Activated naive CD4-positive, alpha-beta T cell treated with anti-CD3 and anti-CD28 coated beads, Interleukin-2, amount 10 ng/mL, durations not matched to agents 7 days and 5 days (primary cell): ENCODE measurements at regions not wholly inside any gene's neighbourhood (a gene's known extent, or its start where the extent isn't known, plus 50 kb on each side); places are given as distances from the start of the nearest gene placed in this dataset.
"Not testable (repeated sequence)": the region's sequence is repeated elsewhere in the genome, so short reads cannot be mapped to it uniquely, and the experiment has no call there.

ENCODE experiments used
- CTCF ChIA-PET: fragments of 350-600 bp; sonication (Branson Sonifier 250); formaldehyde crosslinking; loops from one replicate; lab custom pipeline; 2021; ENCODE audit warnings: antibody characterized with exemption; lab: Charles Lee
- DNase-seq: peaks from one replicate; pipeline ENCODE4 v3.0.0-alpha.2; 2020
- H3K27ac Mint-ChIP-seq: one replicate; pipeline ENCODE4 v1.8.0; 2021; ENCODE audit warnings: mild to moderate bottlenecking, moderate library complexity, mixed read lengths
- H3K27me3 Mint-ChIP-seq: one replicate; pipeline ENCODE4 v1.8.0; 2021; ENCODE audit warnings: mild to moderate bottlenecking, mixed read lengths
- H3K36me3 Mint-ChIP-seq: one replicate; pipeline ENCODE4 v1.8.0; 2021; ENCODE audit warnings: mixed read lengths
- H3K4me1 Mint-ChIP-seq: one replicate; pipeline ENCODE4 v1.8.0; 2021; ENCODE audit warnings: mixed read lengths
- H3K4me3 Mint-ChIP-seq: one replicate; pipeline ENCODE4 v1.8.0; 2021; ENCODE audit warnings: mild to moderate bottlenecking, moderate library complexity, mixed read lengths
- H3K9me3 Mint-ChIP-seq: one replicate; pipeline ENCODE4 v1.8.0; 2021; ENCODE audit warnings: mixed read lengths

GRCh38 chr13:50474088-50474662 lies 369.3 kb downstream of the DLEU7 start:
- Mint-ChIP-seq H3K4me1 (no peaks in the 10 kb centered on the region), H3K27me3 (no peaks in the 10 kb centered on the region), H3K4me3 (no peak overlapping the region), H3K9me3 (no peaks in the 10 kb centered on the region), H3K27ac (no peak overlapping the region), H3K36me3 (no peaks in the 10 kb centered on the region)
- CTCF ChIA-PET, result no interaction called here
- no peak for DNase-seq

- no peaks in the 10 kb centered on the region for H3K9me3 Mint-ChIP-seq
- no peaks in the 10 kb centered on the region for H3K27me3 Mint-ChIP-seq
- H3K4me3 Mint-ChIP-seq, result no peak overlapping the region
- CTCF ChIA-PET, result no interaction called here
- H3K27ac Mint-ChIP-seq, result no peak overlapping the region
- DNase-seq, result no peak
- no peaks in the 10 kb centered on the region for H3K4me1 Mint-ChIP-seq
- H3K36me3 Mint-ChIP-seq, result no peaks in the 10 kb centered on the region
These were observed 366.8 kb downstream of the DLEU7 start for GRCh38 chr13:50476577-50477285.

- DNase-seq, result no peak
- peak overlapping the region; percentile 9 for H3K27ac Mint-ChIP-seq
- peaks cover 16% of the 10 kb centered on the region for H3K27me3 Mint-ChIP-seq
- no peaks in the 10 kb centered on the region for H3K4me1 Mint-ChIP-seq
- H3K9me3 Mint-ChIP-seq, result no peaks in the 10 kb centered on the region
- H3K4me3 Mint-ChIP-seq, result no peak overlapping the region
- H3K36me3 Mint-ChIP-seq, result no peaks in the 10 kb centered on the region
- CTCF ChIA-PET, result no interaction called here
These were observed 361.6 kb downstream of the DLEU7 start for GRCh38 chr13:50481936-50482335.

- no peaks in the 10 kb centered on the region for H3K4me1 Mint-ChIP-seq
- H3K27ac Mint-ChIP-seq, result no peak overlapping the region
- H3K27me3 Mint-ChIP-seq, result peaks cover 16% of the 10 kb centered on the region
- no peaks in the 10 kb centered on the region for H3K36me3 Mint-ChIP-seq
- no peak for DNase-seq
- CTCF ChIA-PET, result no interaction called here
- H3K4me3 Mint-ChIP-seq, result no peak overlapping the region
- H3K9me3 Mint-ChIP-seq, result no peaks in the 10 kb centered on the region
These were observed 360.1 kb downstream of the DLEU7 start for GRCh38 chr13:50483416-50483815.

GRCh38 chr13:50484472-50485113 lies 358.9 kb downstream of the DLEU7 start:
- H3K27ac Mint-ChIP-seq, result no peak overlapping the region
- no peaks in the 10 kb centered on the region for H3K4me1 Mint-ChIP-seq
- CTCF ChIA-PET, result no interaction called here
- no peak overlapping the region for H3K4me3 Mint-ChIP-seq
- DNase-seq, result no peak
- H3K36me3 Mint-ChIP-seq, result no peaks in the 10 kb centered on the region
- H3K9me3 Mint-ChIP-seq, result no peaks in the 10 kb centered on the region
- peaks cover 16% of the 10 kb centered on the region for H3K27me3 Mint-ChIP-seq

GRCh38 chr13:50485979-50486935 lies 357.2 kb downstream of the DLEU7 start:
- peaks cover 20% of the 10 kb centered on the region for H3K27me3 Mint-ChIP-seq
- DNase-seq, result no peak
- CTCF ChIA-PET, result no interaction called here
- H3K27ac Mint-ChIP-seq, result no peak overlapping the region
- no peaks in the 10 kb centered on the region for H3K4me1 Mint-ChIP-seq
- H3K4me3 Mint-ChIP-seq, result no peak overlapping the region
- H3K36me3 Mint-ChIP-seq, result no peaks in the 10 kb centered on the region
- H3K9me3 Mint-ChIP-seq, result no peaks in the 10 kb centered on the region

GRCh38 chr13:50493683-50494082 lies 349.8 kb downstream of the DLEU7 start:
- no peak overlapping the region for H3K4me3 Mint-ChIP-seq
- no peaks in the 10 kb centered on the region for H3K4me1 Mint-ChIP-seq
- no peaks in the 10 kb centered on the region for H3K9me3 Mint-ChIP-seq
- H3K27me3 Mint-ChIP-seq, result peaks cover 8% of the 10 kb centered on the region
- no peaks in the 10 kb centered on the region for H3K36me3 Mint-ChIP-seq
- CTCF ChIA-PET, result interaction anchor here (1.2 kb wide), 1 partner anchor 553 kb away, joined by 3 read pairs; no protein-coding TSS in a partner anchor
- DNase-seq, result no peak
- H3K27ac Mint-ChIP-seq, result no peak overlapping the region

- Mint-ChIP-seq H3K27me3 (peaks cover 8% of the 10 kb centered on the region), H3K9me3 (no peaks in the 10 kb centered on the region), H3K27ac (no peak overlapping the region), H3K4me1 (no peaks in the 10 kb centered on the region), H3K4me3 (no peak overlapping the region), H3K36me3 (no peaks in the 10 kb centered on the region)
- CTCF ChIA-PET, result interaction anchor here (1.2 kb wide), 1 partner anchor 418 kb away, joined by 4 read pairs; no protein-coding TSS in a partner anchor
- no peak for DNase-seq
These were observed 349.4 kb downstream of the DLEU7 start for GRCh38 chr13:50494138-50494537.

GRCh38 chr13:50503212-50503611 lies 340.3 kb downstream of the DLEU7 start:
- CTCF ChIA-PET, DNase-seq, H3K4me3 Mint-ChIP-seq, H3K36me3 Mint-ChIP-seq, H3K4me1 Mint-ChIP-seq, H3K9me3 Mint-ChIP-seq, H3K27ac Mint-ChIP-seq: not testable (repeated sequence)
- H3K27me3 Mint-ChIP-seq, result peaks cover 13% of the 10 kb centered on the region

GRCh38 chr13:50509167-50509566 lies 334.3 kb downstream of the DLEU7 start:
- no peak overlapping the region for H3K4me3 Mint-ChIP-seq
- H3K36me3 Mint-ChIP-seq, result peaks cover 1% of the 10 kb centered on the region
- H3K27ac Mint-ChIP-seq, result no peak overlapping the region
- H3K4me1 Mint-ChIP-seq, result no peaks in the 10 kb centered on the region
- peaks cover 10% of the 10 kb centered on the region for H3K27me3 Mint-ChIP-seq
- CTCF ChIA-PET, result no interaction called here
- DNase-seq, result no peak
- H3K9me3 Mint-ChIP-seq, result peaks cover 1% of the 10 kb centered on the region

- CTCF ChIA-PET, result no interaction called here
- no peak overlapping the region for H3K27ac Mint-ChIP-seq
- no peak overlapping the region for H3K4me3 Mint-ChIP-seq
- peaks cover 12% of the 10 kb centered on the region for H3K27me3 Mint-ChIP-seq
- peaks cover 1% of the 10 kb centered on the region for H3K36me3 Mint-ChIP-seq
- DNase-seq, result no peak
- no peaks in the 10 kb centered on the region for H3K4me1 Mint-ChIP-seq
- peaks cover 1% of the 10 kb centered on the region for H3K9me3 Mint-ChIP-seq
These were observed 333.6 kb downstream of the DLEU7 start for GRCh38 chr13:50509771-50510441.

GRCh38 chr13:50510885-50511545 lies 332.5 kb downstream of the DLEU7 start:
- H3K4me3 Mint-ChIP-seq, H3K4me1 Mint-ChIP-seq, H3K36me3 Mint-ChIP-seq, DNase-seq, H3K27ac Mint-ChIP-seq, H3K9me3 Mint-ChIP-seq, CTCF ChIA-PET: not testable (repeated sequence)
- peaks cover 12% of the 10 kb centered on the region for H3K27me3 Mint-ChIP-seq

GRCh38 chr13:50511877-50512341 lies 331.6 kb downstream of the DLEU7 start:
- peaks cover 12% of the 10 kb centered on the region for H3K27me3 Mint-ChIP-seq
- H3K27ac Mint-ChIP-seq, result no peak overlapping the region
- H3K9me3 Mint-ChIP-seq, result peaks cover 1% of the 10 kb centered on the region
- peaks cover 1% of the 10 kb centered on the region for H3K36me3 Mint-ChIP-seq
- H3K4me3 Mint-ChIP-seq, result no peak overlapping the region
- DNase-seq, result no peak
- CTCF ChIA-PET, result interaction anchor here (0.7 kb wide), 1 partner anchor 20 kb away, joined by 3 read pairs; no protein-coding TSS in a partner anchor
- no peaks in the 10 kb centered on the region for H3K4me1 Mint-ChIP-seq
